ENCODE measurements at regions not wholly inside any gene's neighbourhood (a gene's known extent, or its start where the extent isn't known, plus 50 kb on each side); places are given as distances from the start of the nearest gene placed in this dataset.
"Not testable (repeated sequence)": the region's sequence is repeated elsewhere in the genome, so short reads cannot be mapped to it uniquely, and the experiment has no call there.

GRCh38 chr14:83173687-83174086, 1640.0 kb upstream of the SEL1L start:
- no peak for DNase-seq (ENCODE audit: low read depth in 2 of 2)

GRCh38 chr14:83184531-83184930, 1650.9 kb upstream of the SEL1L start:
- DNase-seq (ENCODE audit: low read depth in 2 of 2), result no peak

GRCh38 chr14:83188311-83188710, 1654.7 kb upstream of the SEL1L start:
- DNase-seq (ENCODE audit: low read depth in 2 of 2), result not testable (repeated sequence)

GRCh38 chr14:83196236-83196635, 1662.6 kb upstream of the SEL1L start:
- DNase-seq (ENCODE audit: low read depth in 2 of 2), result no peak

- no peak for DNase-seq (ENCODE audit: low read depth in 2 of 2)
Observed at GRCh38 chr14:83197271-83197670, 1663.6 kb upstream of the SEL1L start.

GRCh38 chr14:83207550-83207949, 1673.9 kb upstream of the SEL1L start:
- no peak for DNase-seq (ENCODE audit: low read depth in 2 of 2)

- DNase-seq (ENCODE audit: low read depth in 2 of 2), result no peak
Observed at GRCh38 chr14:83208341-83208740, 1674.7 kb upstream of the SEL1L start.

GRCh38 chr14:83217492-83217891, 1683.8 kb upstream of the SEL1L start:
- peak; percentile 75 to 79 for DNase-seq (ENCODE audit: low read depth in 2 of 2)

GRCh38 chr14:83247924-83248639, 1714.4 kb upstream of the SEL1L start:
- no peak for DNase-seq (ENCODE audit: low read depth in 2 of 2)

GRCh38 chr14:83251402-83251801, 1717.7 kb upstream of the SEL1L start:
- DNase-seq (ENCODE audit: low read depth in 2 of 2), result no peak

GRCh38 chr14:83253870-83254269, 1720.2 kb upstream of the SEL1L start:
- no peak for DNase-seq (ENCODE audit: low read depth in 2 of 2)

GRCh38 chr14:83255015-83255726, 1721.5 kb upstream of the SEL1L start:
- no peak for DNase-seq (ENCODE audit: low read depth in 2 of 2)

- DNase-seq (ENCODE audit: low read depth in 2 of 2), result no peak
Observed at GRCh38 chr14:83255727-83256090, 1722.1 kb upstream of the SEL1L start.

GRCh38 chr14:83257466-83258439, 1724.1 kb upstream of the SEL1L start:
- no peak for DNase-seq (ENCODE audit: low read depth in 2 of 2)

- no peak for DNase-seq (ENCODE audit: low read depth in 2 of 2)
Observed at GRCh38 chr14:83260751-83261150, 1727.1 kb upstream of the SEL1L start.

GRCh38 chr14:83269583-83269982, 1735.9 kb upstream of the SEL1L start:
- DNase-seq (ENCODE audit: low read depth in 2 of 2), result no peak

GRCh38 chr14:83271663-83272062, 1738.0 kb upstream of the SEL1L start:
- no peak for DNase-seq (ENCODE audit: low read depth in 2 of 2)

GRCh38 chr14:83280719-83281118, 1747.1 kb upstream of the SEL1L start:
- no peak for DNase-seq (ENCODE audit: low read depth in 2 of 2)

GRCh38 chr14:83282706-83283105, 1749.1 kb upstream of the SEL1L start:
- no peak for DNase-seq (ENCODE audit: low read depth in 2 of 2)

GRCh38 chr14:83287300-83287699, 1753.6 kb upstream of the SEL1L start:
- no peak for DNase-seq (ENCODE audit: low read depth in 2 of 2)

- no peak for DNase-seq (ENCODE audit: low read depth in 2 of 2)
Observed at GRCh38 chr14:83289390-83289789, 1755.7 kb upstream of the SEL1L start.

- DNase-seq (ENCODE audit: low read depth in 2 of 2), result no peak
Observed at GRCh38 chr14:83289896-83290295, 1756.2 kb upstream of the SEL1L start.

Data from fibroblast of skin of left biceps (primary cell).